ENCODE measurements at regions not wholly inside any gene's neighbourhood (a gene's known extent, or its start where the extent isn't known, plus 50 kb on each side); places are given as distances from the start of the nearest gene placed in this dataset.

DNA sequence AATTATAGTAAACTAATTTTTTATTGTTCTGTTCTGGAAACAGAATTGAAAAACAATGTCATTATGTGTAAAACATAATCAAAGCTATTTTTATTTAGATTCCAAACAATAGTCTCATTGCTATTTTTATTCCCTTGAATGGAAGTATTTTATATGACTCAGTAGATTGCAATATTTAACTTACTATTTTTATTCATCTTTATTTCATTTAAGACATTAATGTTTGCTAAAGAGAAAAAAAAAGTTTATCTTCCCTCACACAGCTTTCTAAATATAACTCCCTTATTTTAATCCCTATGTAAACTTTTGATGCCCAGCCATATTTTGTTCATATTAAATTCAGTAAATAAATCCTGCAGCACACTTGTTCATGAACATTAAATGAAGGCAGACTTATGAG lies 622.4 kb downstream of the SLC6A15 start:
- Mint-ChIP-seq H3K27me3 (no peaks in the 10 kb centered on the region), H3K9me3 (peaks cover 0 to 12% (median 0%) of the 10 kb centered on the region in 9 donors), H3K4me1 (no peaks in the 10 kb centered on the region), H3K27ac (no peak overlapping the region), H3K4me3 (no peak overlapping the region), H3K36me3 (no peaks in the 10 kb centered on the region)
- DNase-seq (no peak), ATAC-seq (no peak)
- POLR2A ChIA-PET: no interaction called here

DNA sequence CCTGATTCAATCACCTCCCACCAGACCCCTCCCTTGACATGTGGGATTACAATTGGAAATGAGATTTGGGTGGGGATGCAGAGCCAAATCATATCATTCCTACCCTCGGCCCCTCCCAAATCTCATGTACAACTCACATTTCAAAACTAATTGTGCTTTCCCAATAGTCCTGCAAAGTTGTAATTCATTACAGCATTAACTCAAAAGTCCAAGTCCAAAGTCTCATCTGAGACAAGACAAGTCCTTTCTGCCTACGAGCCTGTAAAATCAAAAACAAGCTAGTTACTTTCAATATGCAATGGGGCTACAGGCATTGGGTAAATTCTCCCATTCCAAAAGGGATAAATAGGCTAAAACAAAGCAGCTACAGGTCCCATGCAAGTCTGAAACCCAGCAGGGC lies 634.6 kb downstream of the SLC6A15 start:
- peaks cover 0 to 13% (median 2%) of the 10 kb centered on the region in 9 donors for H3K9me3 Mint-ChIP-seq
- H3K4me3 Mint-ChIP-seq: no peak overlapping the region
- no peaks in the 10 kb centered on the region for H3K36me3 Mint-ChIP-seq
- POLR2A ChIA-PET: no interaction called here
- no peak overlapping the region for H3K27ac Mint-ChIP-seq
- ATAC-seq: no peak
- DNase-seq: no peak
- H3K27me3 Mint-ChIP-seq: no peaks in the 10 kb centered on the region
- H3K4me1 Mint-ChIP-seq: no peaks in the 10 kb centered on the region

GRCh38 chr12:84276215-84276614 lies 636.4 kb downstream of the SLC6A15 start:
- no peak for ATAC-seq
- no peaks in the 10 kb centered on the region for H3K4me1 Mint-ChIP-seq
- POLR2A ChIA-PET: no interaction called here
- H3K4me3 Mint-ChIP-seq: no peak overlapping the region
- H3K27me3 Mint-ChIP-seq: no peaks in the 10 kb centered on the region
- no peaks in the 10 kb centered on the region for H3K36me3 Mint-ChIP-seq
- H3K9me3 Mint-ChIP-seq: peaks cover 0 to 13% (median 5%) of the 10 kb centered on the region in 9 donors
- DNase-seq: no peak
- no peak overlapping the region for H3K27ac Mint-ChIP-seq

GRCh38 chr12:84272324-84272723 lies 640.3 kb downstream of the SLC6A15 start:
- Mint-ChIP-seq H3K4me3 (no peak overlapping the region), H3K27ac (no peak overlapping the region), H3K9me3 (peaks cover 0 to 10% (median 0%) of the 10 kb centered on the region in 9 donors), H3K27me3 (no peaks in the 10 kb centered on the region), H3K36me3 (no peaks in the 10 kb centered on the region), H3K4me1 (no peaks in the 10 kb centered on the region)
- no peak for DNase-seq
- POLR2A ChIA-PET: no interaction called here
- ATAC-seq: no peak

- Mint-ChIP-seq H3K9me3 (peaks cover 0 to 10% (median 0%) of the 10 kb centered on the region in 9 donors), H3K4me3 (no peak overlapping the region), H3K4me1 (no peaks in the 10 kb centered on the region), H3K36me3 (no peaks in the 10 kb centered on the region), H3K27me3 (no peaks in the 10 kb centered on the region), H3K27ac (no peak overlapping the region)
- POLR2A ChIA-PET: no interaction called here
- ATAC-seq (no peak), DNase-seq (no peak)
Measured at GRCh38 chr12:84270470-84271140, 642.0 kb downstream of the SLC6A15 start.

GRCh38 chr12:84247931-84248330 lies 664.7 kb downstream of the SLC6A15 start:
- no peak for DNase-seq
- H3K4me3 Mint-ChIP-seq: no peak overlapping the region
- POLR2A ChIA-PET: no interaction called here
- peaks cover 0 to 16% (median 0%) of the 10 kb centered on the region in 9 donors for H3K9me3 Mint-ChIP-seq
- no peak overlapping the region for H3K27ac Mint-ChIP-seq
- H3K27me3 Mint-ChIP-seq: no peaks in the 10 kb centered on the region
- no peak for ATAC-seq
- no peaks in the 10 kb centered on the region for H3K36me3 Mint-ChIP-seq
- H3K4me1 Mint-ChIP-seq: no peaks in the 10 kb centered on the region

- Mint-ChIP-seq H3K9me3 (peaks cover 0 to 9% (median 0%) of the 10 kb centered on the region in 9 donors), H3K36me3 (no peaks in the 10 kb centered on the region), H3K4me1 (no peaks in the 10 kb centered on the region), H3K4me3 (no peak overlapping the region), H3K27me3 (no peaks in the 10 kb centered on the region), H3K27ac (no peak overlapping the region)
- POLR2A ChIA-PET: no interaction called here
- DNase-seq: no peak
- ATAC-seq: no peak
Measured at GRCh38 chr12:84243686-84244085, 668.9 kb downstream of the SLC6A15 start.

DNA sequence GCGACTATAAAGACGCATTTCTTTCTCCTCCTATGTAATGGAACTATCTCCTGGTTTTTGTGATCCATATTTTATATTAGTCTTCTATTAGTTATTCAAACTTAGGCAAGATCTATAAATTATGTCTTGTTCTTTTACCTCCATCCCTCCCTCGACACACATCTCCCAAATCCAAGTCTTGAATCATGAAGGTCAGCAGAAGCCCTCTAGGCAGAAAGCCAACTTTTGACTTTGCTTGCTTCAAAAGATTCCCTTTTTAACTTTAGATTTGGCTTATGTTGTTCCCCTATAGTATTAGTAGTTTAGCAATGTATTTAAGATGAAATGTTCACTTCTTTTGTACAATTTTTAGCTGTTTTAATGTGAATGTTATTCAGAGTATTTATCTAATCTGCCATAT lies 689.8 kb downstream of the SLC6A15 start:
- H3K27me3 Mint-ChIP-seq: no peaks in the 10 kb centered on the region
- H3K4me3 Mint-ChIP-seq: no peak overlapping the region
- no peaks in the 10 kb centered on the region for H3K4me1 Mint-ChIP-seq
- peaks cover 0 to 4% (median 0%) of the 10 kb centered on the region in 9 donors for H3K9me3 Mint-ChIP-seq
- ATAC-seq (no peak), DNase-seq (no peak)
- H3K27ac Mint-ChIP-seq: no peak overlapping the region
- POLR2A ChIA-PET: no interaction called here
- H3K36me3 Mint-ChIP-seq: no peaks in the 10 kb centered on the region

DNA sequence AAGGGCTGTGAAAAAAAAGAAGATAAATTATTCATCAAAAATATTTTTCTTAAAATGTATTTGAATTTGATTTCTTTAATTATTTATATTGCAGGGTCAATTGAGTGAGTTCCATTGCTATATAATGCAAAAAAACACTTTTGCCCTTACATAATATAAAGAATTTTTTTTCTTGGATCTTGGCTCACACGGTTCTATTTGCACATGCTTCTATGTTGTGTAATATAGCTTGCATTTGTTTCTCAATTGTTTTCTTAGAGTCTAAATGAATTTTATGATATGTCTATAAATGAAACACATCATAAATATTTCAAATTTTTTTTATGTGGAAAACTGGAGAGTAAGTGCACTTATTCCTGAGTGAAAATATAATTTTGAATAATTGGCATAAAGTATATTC lies 694.2 kb downstream of the SLC6A15 start:
- DNase-seq (no peak), ATAC-seq (no peak)
- H3K36me3 Mint-ChIP-seq: no peaks in the 10 kb centered on the region
- H3K27me3 Mint-ChIP-seq: no peaks in the 10 kb centered on the region
- no peak overlapping the region for H3K4me3 Mint-ChIP-seq
- POLR2A ChIA-PET: no interaction called here
- H3K9me3 Mint-ChIP-seq: peaks cover 0 to 9% (median 0%) of the 10 kb centered on the region in 9 donors
- no peaks in the 10 kb centered on the region for H3K4me1 Mint-ChIP-seq
- no peak overlapping the region for H3K27ac Mint-ChIP-seq

DNA sequence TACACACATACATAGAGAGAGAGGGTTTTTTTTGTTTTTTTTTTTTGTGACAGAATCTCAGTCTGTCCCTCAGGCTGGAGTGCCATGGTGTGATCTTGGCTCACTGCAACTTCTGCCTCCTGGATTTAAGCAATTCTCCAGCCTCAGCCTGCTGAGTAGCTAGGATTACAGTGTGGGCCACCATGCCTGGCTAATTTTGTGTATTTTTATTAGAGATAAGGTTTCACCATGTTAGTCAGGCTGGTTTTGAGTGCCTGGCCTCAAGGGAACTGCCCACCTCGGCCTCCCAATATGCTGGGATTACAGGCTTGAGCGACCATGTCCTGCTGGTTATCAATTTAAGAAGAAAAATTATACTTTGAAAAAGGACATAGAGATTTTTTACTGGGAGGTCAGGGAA lies 710.6 kb downstream of the SLC6A15 start:
- Mint-ChIP-seq H3K27me3 (no peaks in the 10 kb centered on the region), H3K9me3 (peaks cover 3 to 18% (median 9%) of the 10 kb centered on the region in 9 donors), H3K4me3 (no peak overlapping the region), H3K4me1 (no peaks in the 10 kb centered on the region), H3K36me3 (no peaks in the 10 kb centered on the region), H3K27ac (no peak overlapping the region)
- POLR2A ChIA-PET: no interaction called here
- DNase-seq (no peak), ATAC-seq (no peak)

DNA sequence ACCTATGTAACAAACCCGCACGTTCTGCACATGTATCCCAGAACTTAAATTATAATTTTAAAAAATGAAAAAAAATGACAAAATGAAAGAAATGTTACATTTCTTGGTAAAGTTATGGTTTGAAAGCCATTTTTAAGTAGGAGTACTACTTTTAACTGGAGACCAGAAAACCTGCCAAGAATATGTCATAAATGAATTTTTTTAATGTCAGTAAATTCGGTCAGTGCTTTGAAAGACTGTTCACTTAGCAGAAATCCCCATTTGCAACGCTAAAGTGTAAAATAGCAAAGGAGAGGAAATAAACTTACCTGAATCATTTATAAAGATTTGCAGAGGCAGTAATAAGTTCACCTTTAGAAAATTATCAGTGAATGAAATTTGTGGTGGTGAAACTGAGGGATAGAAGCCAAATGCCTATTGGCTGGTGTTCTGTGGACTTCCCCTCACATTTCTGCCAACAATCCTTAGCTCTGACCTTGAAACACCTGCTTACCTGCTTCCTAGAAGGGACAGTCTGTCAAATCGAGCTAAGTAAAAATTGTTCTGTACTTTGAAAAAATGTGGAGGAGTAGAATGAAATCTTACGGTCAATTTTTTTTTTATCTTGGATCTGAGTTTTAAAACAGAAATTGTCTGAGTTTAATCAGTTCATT lies 714.2 kb downstream of the SLC6A15 start:
- ATAC-seq (no peak), DNase-seq (no peak)
- Mint-ChIP-seq H3K27me3 (no peaks in the 10 kb centered on the region), H3K27ac (no peak overlapping the region), H3K36me3 (no peaks in the 10 kb centered on the region), H3K4me1 (no peaks in the 10 kb centered on the region), H3K4me3 (no peak overlapping the region), H3K9me3 (peaks cover 7 to 35% (median 16%) of the 10 kb centered on the region in 9 donors)
- POLR2A ChIA-PET: no interaction called here

DNA sequence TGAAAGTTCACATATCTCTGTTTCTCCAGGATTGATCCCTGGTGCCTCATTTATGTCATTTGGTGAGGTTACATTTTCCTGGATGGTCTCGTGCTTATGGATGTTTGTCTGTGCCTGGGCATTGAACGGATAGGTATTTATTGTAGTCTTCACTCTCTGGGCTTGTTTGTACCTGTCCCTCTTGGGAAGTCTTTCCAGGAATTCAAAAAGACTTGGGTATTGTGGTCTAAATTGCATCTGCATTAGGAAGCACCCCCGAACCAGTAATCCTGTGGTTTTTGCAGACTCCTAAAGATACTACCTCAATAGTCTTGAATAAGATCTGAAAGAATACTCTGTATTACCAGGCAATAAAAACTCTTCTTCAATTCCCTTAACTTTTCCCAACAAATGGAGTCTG lies 720.8 kb downstream of the SLC6A15 start:
- DNase-seq (no peak), ATAC-seq (no peak)
- H3K27me3 Mint-ChIP-seq: no peaks in the 10 kb centered on the region
- POLR2A ChIA-PET: no interaction called here
- no peak overlapping the region for H3K4me3 Mint-ChIP-seq
- H3K27ac Mint-ChIP-seq: no peak overlapping the region
- H3K4me1 Mint-ChIP-seq: no peaks in the 10 kb centered on the region
- H3K9me3 Mint-ChIP-seq: peaks cover 7 to 43% (median 17%) of the 10 kb centered on the region in 9 donors
- H3K36me3 Mint-ChIP-seq: no peaks in the 10 kb centered on the region

- ATAC-seq (no peak), DNase-seq (no peak)
- Mint-ChIP-seq H3K27me3 (no peaks in the 10 kb centered on the region), H3K9me3 (peaks cover 0 to 15% (median 5%) of the 10 kb centered on the region in 9 donors), H3K27ac (no peak overlapping the region), H3K36me3 (no peaks in the 10 kb centered on the region), H3K4me3 (no peak overlapping the region), H3K4me1 (no peaks in the 10 kb centered on the region)
- POLR2A ChIA-PET: no interaction called here
Measured at GRCh38 chr12:84186433-84186832, 726.2 kb downstream of the SLC6A15 start.

DNA sequence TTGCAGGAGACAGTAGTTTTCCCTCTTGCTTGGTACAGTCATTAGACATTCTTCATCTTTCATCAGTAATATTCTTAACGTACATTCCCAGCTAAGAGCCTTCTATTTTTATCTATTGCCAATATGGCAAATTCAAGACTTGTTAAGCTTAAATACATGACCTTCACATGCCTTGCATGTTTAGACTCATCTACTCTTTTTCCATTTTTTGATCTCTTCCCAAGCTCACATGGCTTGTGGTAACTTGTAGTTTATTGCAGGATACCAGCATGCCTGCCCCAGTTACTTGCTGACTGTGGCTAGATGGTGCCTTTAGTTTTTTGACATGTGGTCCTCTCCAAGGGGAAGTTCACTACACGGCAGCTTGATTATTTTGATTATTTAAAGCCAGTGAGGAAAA lies 729.0 kb downstream of the SLC6A15 start:
- no peaks in the 10 kb centered on the region for H3K4me1 Mint-ChIP-seq
- POLR2A ChIA-PET: no interaction called here
- no peaks in the 10 kb centered on the region for H3K36me3 Mint-ChIP-seq
- ATAC-seq (no peak), DNase-seq (no peak)
- H3K27me3 Mint-ChIP-seq: no peaks in the 10 kb centered on the region
- peaks cover 0 to 9% (median 4%) of the 10 kb centered on the region in 9 donors for H3K9me3 Mint-ChIP-seq
- H3K27ac Mint-ChIP-seq: no peak overlapping the region
- H3K4me3 Mint-ChIP-seq: no peak overlapping the region
